GM18951 (cell line): ENCODE measurements at regions not wholly inside any gene's neighbourhood (a gene's known extent, or its start where the extent isn't known, plus 50 kb on each side); places are given as distances from the start of the nearest gene placed in this dataset.

Source experiments
- POLR2A ChIP-seq: IDR thresholded peaks from 4 replicates; pipeline ENCODE4 v1.6.1; 2011; ENCODE audit warnings: mild to moderate bottlenecking; ENCODE audit not compliant: insufficient read length, insufficient read depth; ENCODE audit errors: extremely low read depth
- in situ Hi-C: fragments of 300-500 bp; cut with MboI; formaldehyde crosslinking; loops from one replicate; pipeline ENCODE4 v1.12.0; 2022; ENCODE audit warnings: low sequenced_read_pairs, mixed read lengths, inconsistent platforms; ENCODE audit not compliant: unreplicated experiment

- no peak for TF ChIP-seq POLR2A
- in situ Hi-C loops: no loop called here
Observed at GRCh38 chr7:26447116-26447515, 155.5 kb downstream of the SNX10 start.

- in situ Hi-C loops: no loop called here
Observed at GRCh38 chr7:26449175-26450165, 157.8 kb downstream of the SNX10 start.

DNA sequence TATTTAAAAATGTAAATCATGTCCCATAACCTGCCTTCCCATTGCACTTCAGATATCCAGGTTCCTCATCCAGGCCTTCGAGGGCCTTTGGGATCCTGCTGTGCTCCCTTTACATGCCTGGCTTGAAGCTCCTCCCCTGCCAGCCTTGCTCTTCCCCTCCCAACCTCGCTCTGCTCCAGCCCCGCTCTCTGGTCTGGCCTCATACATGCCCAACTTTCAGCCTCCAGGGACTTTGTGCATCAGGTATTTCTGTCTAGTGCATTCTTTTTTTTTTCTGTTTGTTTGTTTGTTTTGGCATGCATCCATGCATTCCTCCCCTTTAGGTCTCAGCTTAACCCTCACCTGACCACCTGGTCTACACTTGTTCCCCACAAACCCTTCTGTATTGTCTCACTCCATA lies 160.3 kb downstream of the SNX10 start:
- no peak for TF ChIP-seq POLR2A
- in situ Hi-C loops: no loop called here

More at GRCh38 chr7:26449175-26450165, 157.8 kb downstream of the SNX10 start:
- TF ChIP-seq POLR2A: no peak

GRCh38 chr7:26454180-26454579 lies 162.5 kb downstream of the SNX10 start:
- no peak for TF ChIP-seq POLR2A
- in situ Hi-C loops: no loop called here

- no peak for TF ChIP-seq POLR2A
- in situ Hi-C loops: no loop called here
Observed at GRCh38 chr7:26457696-26458327, 166.2 kb downstream of the SNX10 start.

GRCh38 chr7:26458466-26459145 lies 166.9 kb downstream of the SNX10 start:
- TF ChIP-seq POLR2A: no peak

GRCh38 chr7:26459540-26460193 lies 168.0 kb downstream of the SNX10 start:
- in situ Hi-C loops: no loop called here
- no peak for TF ChIP-seq POLR2A

More at GRCh38 chr7:26458466-26459145, 166.9 kb downstream of the SNX10 start:
- in situ Hi-C loops: no loop called here

DNA sequence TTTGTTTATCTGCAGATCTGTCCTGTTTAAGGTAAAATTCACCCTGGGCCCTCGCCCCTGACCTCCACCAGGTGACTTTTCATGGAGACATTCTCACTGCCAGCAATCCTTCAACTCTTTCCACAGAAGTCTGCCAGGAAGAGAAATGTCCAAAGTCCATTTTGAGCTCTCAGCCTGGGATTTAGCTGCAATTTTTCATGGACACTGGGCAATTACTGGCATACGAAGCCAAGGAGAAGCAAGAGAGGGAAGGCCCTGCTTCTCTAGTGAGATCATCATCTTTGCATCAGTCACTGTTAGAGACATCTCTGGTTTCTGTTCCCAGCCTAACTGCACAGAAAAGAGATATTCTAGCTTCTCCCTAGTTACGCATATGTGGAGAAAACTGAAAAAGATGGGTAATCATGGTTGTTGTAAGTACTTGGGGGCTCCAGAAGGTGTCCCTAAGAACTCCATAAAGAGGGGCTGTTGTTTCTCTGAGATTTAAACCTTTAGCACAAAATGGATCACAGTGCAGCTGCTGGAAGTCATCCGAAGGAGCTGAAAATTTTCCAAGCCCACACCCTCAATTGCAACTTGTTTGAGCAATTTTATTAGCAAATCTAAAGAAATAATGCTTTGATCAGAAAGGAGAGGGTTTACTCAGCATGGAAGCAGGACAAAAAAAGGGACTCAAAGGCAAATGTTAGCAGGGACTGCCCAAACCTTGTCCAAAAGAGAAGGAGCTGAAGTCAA lies 168.9 kb downstream of the SNX10 start:
- in situ Hi-C loops: no loop called here

GRCh38 chr7:26461518-26461917 lies 169.9 kb downstream of the SNX10 start:
- no peak for TF ChIP-seq POLR2A
- in situ Hi-C loops: no loop called here

More for the DNA sequence above, 168.9 kb downstream of the SNX10 start:
- TF ChIP-seq POLR2A: no peak

GRCh38 chr7:26466007-26466406 lies 174.3 kb downstream of the SNX10 start:
- in situ Hi-C loops: no loop called here
- TF ChIP-seq POLR2A: no peak

DNA sequence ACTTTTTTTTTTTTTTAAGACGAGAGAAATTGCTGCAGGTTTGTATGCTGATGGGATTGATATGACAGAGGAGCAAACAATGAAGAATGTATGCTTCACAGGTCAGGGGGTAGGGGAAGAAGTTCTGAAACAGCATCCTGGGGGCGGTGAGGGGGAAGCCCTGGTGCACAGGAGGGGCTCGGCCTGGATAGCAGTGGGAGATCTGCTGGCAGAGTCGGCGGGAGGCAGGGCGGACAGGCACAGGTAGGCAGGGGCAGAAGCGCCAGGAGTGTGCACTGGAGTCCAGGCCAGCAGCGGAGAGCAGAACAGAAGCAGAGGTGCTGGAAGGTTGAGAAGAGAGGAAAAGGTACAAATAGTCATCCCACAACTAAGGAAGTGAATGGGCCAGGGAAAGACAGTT lies 175.4 kb downstream of the SNX10 start:
- in situ Hi-C loops: no loop called here
- TF ChIP-seq POLR2A: no peak

DNA sequence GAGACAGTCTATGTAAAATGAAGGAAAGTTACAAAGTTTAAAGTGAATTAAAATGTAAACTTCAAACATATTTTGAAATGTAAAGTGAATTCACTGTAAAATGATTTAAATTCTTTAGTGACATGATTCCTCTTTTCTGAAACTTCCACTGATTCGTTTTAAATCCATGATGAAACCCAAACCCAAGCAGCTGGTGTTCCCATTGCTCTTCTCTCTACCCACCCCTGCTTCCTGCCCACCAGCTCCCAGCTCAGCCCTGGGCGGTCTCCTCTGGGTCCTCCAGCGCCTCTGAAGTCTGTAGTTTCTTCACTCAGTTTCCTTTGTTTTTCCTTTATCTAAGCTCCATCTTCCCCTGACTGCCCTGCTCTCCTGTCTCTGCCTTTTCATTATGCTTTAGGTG lies 175.9 kb downstream of the SNX10 start:
- no peak for TF ChIP-seq POLR2A
- in situ Hi-C loops: no loop called here

- TF ChIP-seq POLR2A: no peak
- in situ Hi-C loops: no loop called here
Observed at GRCh38 chr7:26468625-26469024, 177.0 kb downstream of the SNX10 start.

DNA sequence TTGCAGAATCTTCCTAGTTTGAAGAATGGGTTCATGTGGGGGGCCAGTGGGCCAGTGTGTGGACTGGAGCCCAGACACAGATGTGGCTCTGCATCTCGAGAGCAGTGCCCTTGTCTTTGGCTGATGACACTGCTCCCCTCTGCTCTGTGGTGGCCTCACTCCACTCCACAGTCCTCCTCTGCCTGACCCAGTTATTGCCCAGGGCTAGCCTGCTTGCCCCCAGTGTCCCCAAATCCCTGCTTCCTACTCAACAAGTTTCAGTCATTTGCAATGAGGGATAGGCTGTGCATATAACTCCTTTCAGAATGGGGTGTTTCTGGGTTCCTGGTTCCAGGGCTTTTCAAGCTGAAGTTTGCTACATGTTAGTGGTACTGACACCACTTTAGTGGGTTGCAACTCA lies 177.5 kb downstream of the SNX10 start:
- in situ Hi-C loops: no loop called here
- TF ChIP-seq POLR2A: no peak
